ENCODE measurements at regions not wholly inside any gene's neighbourhood (a gene's known extent, or its start where the extent isn't known, plus 50 kb on each side); places are given as distances from the start of the nearest gene placed in this dataset.

DNA sequence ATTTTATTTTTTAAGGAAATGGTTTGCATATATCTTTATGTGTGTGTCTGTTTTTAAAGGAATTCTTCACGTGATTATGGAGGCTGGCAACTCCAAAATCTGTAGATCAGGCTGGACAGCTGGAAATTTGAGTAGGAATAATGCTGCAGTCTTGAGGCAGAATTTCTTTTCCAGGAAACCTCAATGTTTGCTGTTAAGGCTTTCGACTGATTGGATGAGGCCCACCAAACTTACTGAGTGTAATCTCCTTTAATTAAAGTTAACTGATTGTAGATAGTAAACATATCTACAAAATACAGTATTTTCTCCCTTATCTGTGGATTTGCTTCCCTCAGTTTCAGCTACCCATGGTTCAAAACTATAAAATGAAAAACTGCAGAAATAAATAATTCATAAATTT lies 883.1 kb downstream of the TTLL7 start:
- no peak for DNase-seq

DNA sequence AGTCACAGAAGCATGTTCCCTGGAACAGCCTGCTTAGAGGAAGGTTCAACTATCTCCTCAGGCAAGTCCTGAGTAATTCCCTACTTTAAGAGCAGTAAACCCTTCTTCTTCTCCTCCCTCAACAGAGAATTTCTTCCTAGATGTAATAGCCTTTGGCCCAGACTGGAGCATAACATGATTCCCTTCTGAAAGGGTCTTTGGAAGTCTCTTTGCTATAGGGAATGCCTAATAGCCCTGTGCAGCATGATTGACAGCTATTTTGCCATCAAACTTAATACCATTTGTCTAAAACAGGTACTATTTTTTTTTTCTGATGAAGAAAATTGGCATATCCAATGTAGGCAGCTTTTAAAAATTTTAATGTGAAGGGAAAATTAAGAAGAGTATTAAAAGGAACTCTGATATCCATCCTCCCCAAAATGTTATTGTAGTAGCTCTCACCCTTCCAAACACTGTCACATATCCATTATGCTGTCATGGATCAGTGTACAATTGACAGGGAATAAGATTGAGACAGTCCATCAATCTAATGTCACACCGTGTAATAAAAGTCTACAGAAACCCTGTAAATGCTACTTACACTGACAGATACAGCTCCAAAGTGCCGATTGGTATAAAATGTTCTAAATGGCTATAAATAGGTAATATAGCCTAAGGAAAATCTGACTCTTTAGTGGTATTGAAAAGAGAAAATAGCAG lies 884.6 kb downstream of the TTLL7 start:
- no peak for DNase-seq

DNA sequence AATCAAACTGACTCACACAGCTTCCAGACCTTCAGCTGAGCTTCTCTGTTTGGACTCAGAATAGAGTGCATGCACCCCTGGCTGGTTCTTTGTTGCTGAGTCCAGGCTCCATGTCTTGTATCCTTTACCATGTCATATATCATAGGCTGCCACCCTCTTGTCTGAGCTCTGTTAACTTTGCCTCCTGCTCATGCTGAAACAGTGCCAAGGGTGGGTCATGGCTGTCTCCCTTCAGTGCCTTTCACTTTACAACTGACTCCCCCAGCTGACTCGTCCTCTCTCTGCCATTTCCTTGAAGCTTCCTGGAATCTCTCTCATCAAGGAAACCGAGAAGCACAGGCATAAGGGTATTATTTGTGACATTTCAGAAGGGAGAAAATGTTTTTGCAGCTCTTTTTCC lies 885.3 kb downstream of the TTLL7 start:
- DNase-seq, result no peak

DNA sequence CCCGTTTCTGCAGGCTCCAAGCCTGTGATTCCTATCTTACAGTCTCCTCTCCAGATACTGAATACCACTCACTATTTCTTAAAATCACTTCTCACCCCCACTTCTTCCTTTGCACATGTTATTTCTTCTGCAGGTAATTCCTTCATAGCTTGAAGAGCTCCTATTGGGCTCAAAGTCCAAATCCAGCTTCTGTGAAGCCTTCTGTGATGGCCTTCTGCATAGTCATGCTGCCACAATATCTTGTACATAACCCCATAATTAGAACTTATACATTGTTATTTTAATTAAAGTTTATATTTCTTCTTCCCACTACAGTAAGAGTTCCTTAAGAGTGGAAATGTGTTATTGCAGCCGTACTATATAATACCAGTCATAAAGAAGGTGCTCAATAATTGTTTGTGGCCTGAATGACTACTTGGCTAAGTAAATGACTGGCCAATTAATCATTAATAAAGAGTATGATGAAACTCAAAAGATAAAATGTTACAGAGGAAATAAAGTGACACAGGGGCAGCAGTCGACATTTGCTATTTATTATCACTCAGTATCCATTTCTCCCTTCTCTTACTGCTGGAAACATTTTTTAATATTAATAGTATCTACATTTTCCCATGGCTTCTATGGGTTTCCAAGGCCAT lies 886.6 kb downstream of the TTLL7 start:
- DNase-seq, result no peak

DNA sequence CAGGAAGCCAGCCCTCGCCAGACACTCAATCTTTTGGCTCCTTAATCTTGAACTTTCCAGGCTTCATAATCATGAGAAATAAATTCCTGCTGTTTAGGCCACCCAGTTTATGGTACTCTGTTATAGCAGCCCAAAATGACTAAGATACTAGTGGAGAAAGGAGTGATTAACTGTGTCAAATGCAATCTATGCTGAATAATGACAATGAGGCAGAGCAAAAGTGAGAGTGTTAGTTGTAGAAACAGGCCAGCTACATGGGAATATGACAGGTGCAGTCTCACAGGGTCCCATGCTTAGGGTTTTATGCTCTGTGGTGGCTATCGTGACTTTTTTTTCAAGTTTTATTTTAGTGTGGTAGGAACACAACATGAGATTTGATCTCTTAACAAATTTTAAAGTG lies 888.8 kb downstream of the TTLL7 start:
- DNase-seq, result no peak

DNA sequence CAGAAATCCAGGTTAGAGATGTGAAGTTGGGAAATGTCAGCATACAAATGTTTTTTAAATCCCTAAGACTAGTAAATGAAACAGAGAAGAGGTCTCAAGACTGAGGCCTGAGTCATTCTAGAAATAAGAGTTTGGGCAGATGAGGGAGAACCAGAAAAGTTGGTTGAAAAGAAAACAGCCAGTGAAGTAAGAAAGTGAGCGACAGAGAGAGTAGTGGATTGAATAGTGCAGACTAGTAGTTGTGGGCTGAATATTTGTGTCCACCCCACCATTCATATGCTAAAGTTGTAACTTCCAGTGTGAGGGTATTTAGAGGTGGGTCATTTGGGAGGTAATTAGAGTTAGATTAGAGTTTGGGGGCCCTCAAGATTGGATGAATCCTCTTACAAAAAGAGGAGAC lies 889.2 kb downstream of the TTLL7 start:
- DNase-seq, result no peak

DNA sequence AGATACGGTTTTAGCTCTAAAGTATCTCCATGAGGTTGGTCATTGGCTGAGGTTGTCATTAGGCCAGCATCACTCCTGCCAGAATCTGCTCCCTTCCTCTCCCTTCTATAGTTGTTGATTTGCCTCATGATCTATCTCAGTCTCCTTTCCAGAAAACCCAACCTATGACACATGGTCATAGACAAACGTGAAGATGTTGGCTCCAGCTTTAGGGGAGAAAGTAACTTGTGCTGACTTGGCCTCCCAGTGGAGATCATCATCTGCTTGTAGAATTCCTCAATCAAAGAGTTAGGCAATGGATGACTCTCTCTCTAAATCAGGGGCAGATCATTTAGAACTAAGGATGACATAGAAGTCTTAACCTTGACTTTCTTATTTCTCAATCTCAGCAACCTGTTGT lies 894.4 kb downstream of the TTLL7 start:
- DNase-seq, result no peak

DNA sequence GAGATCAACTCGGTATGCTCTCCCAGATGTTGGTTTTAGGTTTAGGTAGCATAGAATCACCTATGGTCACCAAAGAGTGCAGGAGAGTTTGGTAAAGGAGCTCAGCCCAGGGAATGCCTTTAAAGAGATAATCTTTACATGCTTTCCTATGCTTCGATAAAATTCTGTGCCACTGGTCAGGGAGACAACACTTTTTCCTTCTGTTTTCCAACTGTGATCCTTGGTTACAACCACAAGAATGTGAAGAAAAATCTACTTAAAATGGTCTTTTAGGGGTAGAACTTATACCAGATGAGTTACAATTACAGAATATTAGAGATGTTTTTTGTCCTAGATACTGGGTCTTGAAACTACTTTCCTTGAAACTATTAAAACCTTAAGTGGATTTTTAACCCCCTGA lies 895.6 kb downstream of the TTLL7 start:
- DNase-seq, result no peak

DNA sequence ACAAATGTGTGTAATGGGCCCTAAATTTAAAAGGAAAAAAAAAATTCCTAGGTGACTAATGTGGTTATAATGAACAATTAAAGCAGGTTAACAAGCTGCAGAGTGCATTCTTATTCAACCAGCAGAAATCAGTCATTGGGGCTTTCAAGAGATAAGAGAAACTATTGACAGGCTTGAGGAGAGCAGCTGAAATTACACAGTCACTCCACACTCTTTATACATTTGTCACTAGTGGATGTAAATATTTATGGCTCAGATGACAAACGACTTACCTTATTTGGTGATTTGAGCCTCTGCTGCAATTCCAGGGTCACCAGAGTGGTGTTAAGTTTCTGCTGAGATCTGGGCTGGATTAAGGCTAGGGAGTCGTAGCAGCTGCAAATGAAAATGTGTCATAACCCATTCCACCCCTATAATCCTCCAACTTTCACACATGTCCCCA lies 896.3 kb downstream of the TTLL7 start:
- DNase-seq, result no peak

DNA sequence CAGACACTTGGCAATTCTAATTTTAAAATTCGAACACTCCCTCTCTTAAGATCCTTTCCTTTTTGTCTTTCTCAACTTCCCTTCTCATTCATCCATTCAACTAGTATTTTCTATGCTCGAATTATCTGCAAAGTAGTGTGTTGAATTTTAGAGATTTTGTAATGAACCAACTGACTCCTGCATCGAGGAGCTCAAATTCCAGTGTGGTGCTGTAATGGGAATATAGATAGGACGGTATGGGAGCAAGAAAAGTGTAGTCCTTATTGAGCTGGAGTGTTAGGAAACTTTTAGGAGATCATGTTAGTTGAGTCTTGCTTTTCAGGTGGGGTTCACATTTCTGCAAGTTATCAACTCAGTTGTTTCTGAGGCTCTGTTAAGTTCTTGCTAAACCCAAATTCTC lies 897.5 kb downstream of the TTLL7 start:
- no peak for DNase-seq

DNA sequence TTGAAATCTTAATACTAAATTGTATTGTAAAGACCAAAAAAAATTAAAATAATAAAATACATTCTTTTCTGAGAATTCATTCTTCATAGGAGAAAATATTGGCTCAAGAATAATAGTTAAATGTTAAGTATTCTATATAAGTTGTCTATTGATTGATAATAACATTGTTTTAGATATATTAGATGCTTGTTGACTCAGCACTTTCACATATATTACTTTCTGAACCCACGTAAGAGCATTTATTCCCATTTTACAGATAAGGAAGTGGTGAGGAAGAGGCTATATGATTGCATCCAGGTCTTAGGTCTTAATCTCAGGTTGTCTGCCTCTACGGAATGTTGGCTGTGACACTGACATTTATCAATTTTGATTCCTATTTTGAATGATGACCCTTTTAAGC lies 898.8 kb downstream of the TTLL7 start:
- DNase-seq, result no peak

DNA sequence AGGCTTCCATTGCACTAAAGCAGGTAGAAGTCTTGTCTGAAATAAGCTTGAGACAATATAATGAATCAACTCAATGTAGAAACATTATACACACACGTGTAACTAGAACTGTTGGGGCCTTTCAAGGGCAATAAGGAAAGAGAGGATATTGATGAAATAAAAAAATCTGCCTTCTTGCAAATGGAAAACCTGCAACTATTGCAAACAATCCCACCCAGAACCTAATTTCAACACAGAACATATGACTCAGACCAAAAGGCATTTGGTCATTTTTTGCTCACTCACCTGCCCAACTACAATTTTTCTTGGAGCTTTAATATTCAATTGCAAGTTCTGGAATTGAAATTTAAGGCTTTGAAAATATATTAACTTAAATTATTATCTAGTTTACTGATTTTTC lies 900.1 kb downstream of the TTLL7 start:
- DNase-seq, result no peak

DNA sequence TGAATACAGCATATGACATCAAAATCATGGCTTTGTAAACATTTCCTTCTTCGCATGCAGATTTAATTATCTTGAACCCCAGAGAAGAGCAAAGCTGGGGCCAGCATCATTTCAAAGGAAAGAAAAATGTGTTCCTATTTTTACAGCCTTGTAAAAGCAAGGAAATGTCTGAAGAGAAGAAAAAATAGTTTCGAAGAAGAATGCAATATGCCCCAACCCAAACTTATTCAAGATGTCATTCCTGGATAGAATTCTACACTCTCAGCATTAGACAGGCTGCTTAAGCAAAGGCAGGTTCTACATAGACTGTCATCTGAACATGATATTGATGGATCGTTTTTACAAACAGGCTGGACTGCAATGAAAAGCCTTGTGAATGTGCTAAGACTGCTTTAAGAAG lies 900.8 kb downstream of the TTLL7 start:
- DNase-seq, result no peak

DNA sequence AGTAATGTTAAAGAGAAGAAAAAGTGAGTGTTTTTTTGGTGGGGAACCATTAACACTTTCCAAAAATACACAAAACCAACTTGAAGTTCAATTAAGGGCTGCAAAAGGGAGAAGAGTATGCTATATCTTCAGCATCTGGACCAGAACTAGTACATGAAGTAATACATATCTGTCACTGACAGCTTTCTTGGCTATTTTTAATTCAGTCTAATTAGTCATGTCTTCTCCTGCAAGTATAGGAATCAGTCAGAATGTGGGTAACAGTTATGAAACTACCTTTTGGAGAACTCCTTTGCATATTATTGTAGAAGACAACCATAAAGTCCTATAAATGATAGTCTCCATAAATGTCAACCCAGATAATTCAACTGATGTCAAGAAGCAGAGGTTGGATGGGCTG lies 901.2 kb downstream of the TTLL7 start:
- no peak for DNase-seq

DNA sequence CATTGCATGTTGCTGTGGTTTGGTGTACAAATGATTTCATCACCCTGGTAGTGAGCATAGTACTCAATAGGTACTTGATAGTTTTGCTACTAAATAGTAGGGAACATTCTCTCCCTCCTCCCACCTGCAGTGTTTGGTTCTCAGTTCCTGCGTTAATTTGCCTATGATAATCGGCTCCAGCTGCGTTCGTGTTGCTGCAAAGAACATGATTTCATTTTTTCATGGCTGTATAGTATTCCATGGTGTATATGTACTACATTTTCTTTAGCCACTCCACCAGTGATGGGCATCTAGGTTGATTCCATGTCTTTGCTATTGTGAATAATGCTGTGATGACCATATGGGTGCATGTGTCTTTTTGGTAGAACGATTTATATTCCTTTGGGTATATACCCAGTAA lies 903.4 kb downstream of the TTLL7 start:
- no peak for DNase-seq

DNA sequence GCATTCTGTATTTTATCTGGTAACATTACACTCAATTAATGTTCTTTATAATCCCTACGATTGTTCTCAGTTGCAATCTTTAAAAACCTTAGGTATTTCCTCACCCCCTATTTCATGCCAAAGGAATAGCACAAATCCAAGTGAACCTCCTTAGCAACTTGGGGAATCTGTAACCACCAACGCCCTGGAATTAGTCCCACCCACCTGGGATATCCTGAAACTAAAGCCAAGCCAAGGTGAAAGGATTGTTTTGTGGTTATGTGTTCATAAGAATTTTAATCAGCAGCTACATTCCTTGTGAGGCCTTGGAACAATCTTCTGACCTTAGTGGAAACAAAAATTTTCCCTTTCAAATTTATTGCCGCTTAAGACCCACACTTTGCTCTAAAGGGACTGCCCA lies 908.7 kb downstream of the TTLL7 start:
- DNase-seq, result no peak

DNA sequence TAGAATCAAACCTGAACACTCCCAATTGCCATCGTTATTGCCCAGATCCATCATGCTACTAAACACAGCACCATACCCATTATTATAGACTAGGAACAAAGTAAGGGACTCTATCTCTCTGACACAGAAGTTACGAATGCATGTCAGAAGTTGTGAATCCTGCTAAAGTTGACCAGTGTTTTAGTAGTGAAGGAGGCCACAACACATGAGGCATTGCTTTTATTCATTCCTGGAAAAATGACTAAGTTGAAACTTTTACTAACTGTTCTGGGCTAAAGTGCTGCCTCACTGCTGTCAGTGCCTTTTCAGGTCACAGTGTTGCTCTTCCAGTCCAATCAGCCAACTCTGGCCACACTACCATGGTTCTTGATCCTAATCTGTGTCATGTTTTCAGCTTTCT lies 911.1 kb downstream of the TTLL7 start:
- no peak for DNase-seq

DNA sequence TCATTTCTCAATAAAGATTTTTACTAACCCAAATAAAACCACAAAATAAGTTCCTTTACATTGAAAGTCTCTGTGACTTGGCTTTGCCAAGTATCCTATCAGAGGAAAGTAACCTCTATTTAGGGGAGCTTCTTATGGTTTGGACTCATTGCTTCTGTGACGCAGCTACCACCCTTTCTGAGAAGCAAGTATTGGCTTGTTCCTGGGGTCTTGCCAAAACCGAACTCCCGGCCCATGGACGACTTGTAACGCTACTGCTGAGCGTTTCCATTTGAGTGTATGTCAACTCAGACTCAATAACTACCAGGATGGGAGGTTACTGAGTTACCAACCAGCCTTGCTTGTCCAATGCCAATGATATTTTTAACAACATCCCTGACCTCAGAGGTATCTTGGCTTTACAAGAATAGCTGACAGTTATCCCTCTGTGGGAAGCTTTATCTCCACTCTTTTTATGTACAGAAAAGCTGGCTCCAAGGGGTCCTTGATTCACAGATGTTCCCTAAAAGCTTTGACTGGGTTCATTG lies 911.9 kb downstream of the TTLL7 start:
- no peak for DNase-seq

DNA sequence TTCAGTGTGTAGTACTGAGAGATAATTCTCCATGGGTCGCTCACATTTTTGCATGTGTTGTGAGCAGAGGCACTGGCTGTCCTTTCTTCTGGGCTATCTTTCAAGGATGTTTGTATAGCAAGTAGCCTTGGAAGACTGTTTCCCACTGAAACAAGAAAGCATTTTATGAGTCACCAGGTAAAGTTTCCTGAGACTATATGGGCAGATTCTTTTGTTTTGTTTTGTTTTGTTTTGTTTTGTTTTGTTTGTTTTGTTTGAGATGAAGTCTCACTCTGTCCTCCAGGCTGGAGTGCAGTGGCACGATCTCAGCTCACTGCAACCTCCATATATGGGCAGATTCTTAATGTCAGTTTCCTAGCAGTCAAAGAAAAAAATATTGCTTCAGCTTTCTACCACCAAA lies 912.6 kb downstream of the TTLL7 start:
- DNase-seq, result no peak

DNA sequence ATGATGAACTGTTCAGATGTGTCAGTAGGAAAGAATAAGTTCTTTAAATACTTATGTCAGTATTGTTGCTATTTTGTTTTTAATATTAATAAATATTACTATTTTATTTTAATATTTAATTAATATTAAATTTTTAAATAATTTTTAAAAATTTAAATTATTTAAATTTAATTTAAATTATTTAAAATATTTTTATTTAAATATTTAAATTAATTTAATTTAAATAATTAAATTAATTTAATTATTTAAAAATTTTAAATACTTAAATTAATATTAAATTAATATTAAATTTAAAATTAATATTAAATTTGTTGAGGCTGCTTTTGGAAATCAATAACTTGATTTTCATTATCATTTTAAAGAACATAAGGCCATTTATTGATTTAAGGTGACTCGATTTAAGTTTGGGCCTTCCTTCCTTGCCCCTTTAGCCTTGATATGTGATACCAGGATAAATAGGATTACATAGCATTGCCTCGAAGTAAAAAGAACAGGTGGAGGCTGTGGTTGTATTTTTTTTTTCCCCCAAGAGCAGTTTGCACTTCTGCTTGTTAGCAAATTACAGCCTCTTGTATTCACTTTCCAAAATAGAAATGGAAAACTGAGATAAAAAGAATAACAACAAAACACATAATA lies 915.2 kb downstream of the TTLL7 start:
- DNase-seq, result no peak

DNA sequence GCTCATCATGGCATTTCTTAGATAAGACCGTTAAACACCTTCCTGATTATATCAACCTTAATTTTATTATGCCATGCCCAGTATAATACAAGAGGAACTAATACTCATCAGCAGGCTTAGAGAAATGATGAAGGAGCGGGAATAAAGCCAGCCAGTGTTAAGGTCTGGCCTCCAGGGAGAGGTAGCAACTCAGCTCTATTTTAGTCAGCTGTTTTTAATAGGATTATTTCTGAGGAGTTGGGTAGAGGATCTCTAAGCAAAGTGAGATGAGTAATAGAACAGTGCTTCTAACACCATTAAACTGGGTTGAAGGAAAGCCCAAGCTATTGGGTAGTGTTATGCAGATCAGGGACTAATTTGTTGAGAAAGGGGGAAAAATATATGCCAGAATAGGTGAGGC lies 921.5 kb downstream of the TTLL7 start:
- no peak for DNase-seq

DNA sequence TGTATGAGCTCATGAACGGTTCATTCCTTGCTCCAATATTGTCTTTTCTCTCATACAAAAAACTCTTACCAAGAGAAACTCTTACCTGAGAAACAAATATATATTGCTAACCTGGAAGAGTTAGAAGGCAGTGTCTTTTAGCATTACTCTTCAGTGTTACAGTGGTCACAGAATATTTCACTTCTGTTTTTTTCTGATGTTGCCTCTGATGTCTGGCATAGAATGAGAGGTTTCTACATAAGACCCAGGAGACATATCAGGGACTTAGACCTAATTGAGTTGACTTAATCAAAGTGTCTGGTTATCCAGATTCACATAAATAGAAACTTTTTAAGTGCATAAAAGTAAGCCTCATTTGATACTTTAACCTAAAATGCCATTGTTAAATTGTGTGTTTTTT lies 923.8 kb downstream of the TTLL7 start:
- DNase-seq, result no peak

DNA sequence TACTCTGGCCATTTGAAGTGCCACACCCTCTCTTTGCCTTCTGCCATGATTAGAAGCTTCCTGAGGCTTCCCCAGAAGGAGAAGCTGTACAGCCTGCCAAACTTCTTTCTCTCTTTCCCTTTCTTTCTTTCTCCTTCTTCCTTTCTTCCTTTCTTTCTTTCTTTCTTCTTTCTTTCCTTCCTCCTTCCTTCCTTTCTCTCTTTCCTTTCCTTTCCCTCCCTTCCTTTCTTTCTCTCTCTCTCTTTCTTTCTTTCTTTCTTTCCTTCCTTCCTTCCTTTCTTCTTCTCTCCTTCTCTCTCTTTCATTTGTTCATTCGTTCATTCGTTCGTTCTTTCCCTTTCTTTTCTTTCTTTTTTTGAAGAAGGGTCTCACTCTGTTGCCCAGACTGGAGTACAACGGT lies 931.0 kb downstream of the TTLL7 start:
- no peak for DNase-seq

DNA sequence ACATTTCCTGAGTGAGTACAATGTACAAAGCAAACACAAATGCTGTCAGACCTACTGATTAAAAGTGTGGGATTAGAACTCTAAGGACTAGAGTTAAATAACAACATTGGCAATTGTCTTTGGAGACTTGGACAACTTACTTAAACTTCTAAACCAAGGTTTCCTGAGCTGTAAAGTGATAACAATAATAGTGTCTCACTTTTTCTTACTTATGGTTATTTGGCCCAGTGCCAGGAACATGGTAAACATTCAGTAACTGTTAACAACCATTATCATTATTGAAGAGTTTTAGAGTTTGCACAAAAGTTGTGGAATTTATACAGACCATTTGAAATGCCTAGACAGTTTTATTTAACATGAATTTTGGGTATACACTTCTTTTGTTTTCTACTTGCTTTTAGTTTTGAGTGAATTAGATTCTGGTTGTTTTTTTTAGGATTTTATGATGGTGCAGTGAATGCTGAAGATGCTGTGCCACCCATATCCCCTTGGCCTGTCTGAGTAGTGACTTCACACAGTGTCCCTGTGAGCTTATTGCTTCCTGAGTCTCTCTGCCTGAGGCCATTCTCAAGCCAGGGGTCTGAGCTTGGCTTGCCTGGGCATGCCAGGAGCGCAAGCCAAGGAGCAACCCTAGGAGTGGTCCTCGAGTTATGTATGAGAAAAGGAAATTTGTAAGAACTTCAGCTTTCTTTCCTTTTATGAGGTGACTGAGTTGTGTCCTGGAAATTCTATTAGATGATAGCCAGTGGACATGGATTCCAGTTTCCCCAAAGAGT lies 932.8 kb downstream of the TTLL7 start:
- DNase-seq, result no peak
